ENCODE measurements at regions not wholly inside any gene's neighbourhood (a gene's known extent, or its start where the extent isn't known, plus 50 kb on each side); places are given as distances from the start of the nearest gene placed in this dataset.

- WGBS (ENCODE audit: low lambda C conversion rate), result 7% methylated on average over 3 of the region's 3 CpGs
- POLR2A ChIA-PET, result no interaction called here
- Histone ChIP-seq H3K27ac (ENCODE audit: extremely low read length, insufficient read depth, low read length) (no peak overlapping the region), H3K36me3 (replicated peaks in 1 of 2; ENCODE audit: control insufficient read depth in 1 of 2, insufficient read depth in 2 of 2, low read length in 2 of 2) (no peaks in the 10 kb centered on the region), H3K4me1 (ENCODE audit: insufficient read depth, low read length) (peaks cover 31% of the 10 kb centered on the region), H3K79me2 (ENCODE audit: insufficient read depth, low read length) (no peaks in the 10 kb centered on the region), H3K4me2 (ENCODE audit: low read depth, low read length) (peak overlapping the region; percentile 73), H3K9ac (ENCODE audit: insufficient read depth, low read depth, low read length) (no peak overlapping the region), H2AFZ (ENCODE audit: low read length) (no peak overlapping the region), H3K27me3 (ENCODE audit: control insufficient read depth in 1 of 2, insufficient read depth in 2 of 2, low read length in 2 of 2) (peaks cover 2 to 11% of the 10 kb centered on the region in 2 experiments; a peak in 2 of 5 replicates), H4K20me1 (ENCODE audit: insufficient read depth, low read length) (no peaks in the 10 kb centered on the region), H3K9me3 (ENCODE audit: low read length) (no peaks in the 10 kb centered on the region), H3K4me3 (replicated peaks in 1 of 3; ENCODE audit: insufficient read depth in 1 of 3, low read depth in 2 of 3, low read length in 3 of 3) (peak overlapping the region in 1 of 3 experiments; percentile 36; a peak in 1 of 6 replicates)
- no TSS peak for BruUV-seq (replicated peaks)
- FAIRE-seq (peak; percentile 8), ATAC-seq (peak; percentile 36; the same call in 2 of the 3 replicates), DNase-seq (ENCODE audit: low spot score) (peak; percentile 72)
- intact Hi-C loops (cut with micrococcal nuclease; ENCODE audit: unreplicated experiment), result loop anchor here (5.0 kb wide), 1 partner anchor 109 kb away; no protein-coding TSS in a partner anchor
- in situ Hi-C loops (cut with HindIII; ENCODE audit: extremely low pct_ligation_motif_present, low pct_unique_long_range_greater_than_20kb), result loop anchor here (10.0 kb wide), 1 partner anchor 456 kb away; no protein-coding TSS in a partner anchor
- CTCF ChIA-PET (ENCODE audit: low intra/inter-chr PET ratio, low total read pairs), result no interaction called here
- TF ChIP-seq ZNF768 (CRISPR knock-in tag; IDR thresholded peaks at IDR 0.05), result no peak
- TF ChIP-seq, protein P1, sequence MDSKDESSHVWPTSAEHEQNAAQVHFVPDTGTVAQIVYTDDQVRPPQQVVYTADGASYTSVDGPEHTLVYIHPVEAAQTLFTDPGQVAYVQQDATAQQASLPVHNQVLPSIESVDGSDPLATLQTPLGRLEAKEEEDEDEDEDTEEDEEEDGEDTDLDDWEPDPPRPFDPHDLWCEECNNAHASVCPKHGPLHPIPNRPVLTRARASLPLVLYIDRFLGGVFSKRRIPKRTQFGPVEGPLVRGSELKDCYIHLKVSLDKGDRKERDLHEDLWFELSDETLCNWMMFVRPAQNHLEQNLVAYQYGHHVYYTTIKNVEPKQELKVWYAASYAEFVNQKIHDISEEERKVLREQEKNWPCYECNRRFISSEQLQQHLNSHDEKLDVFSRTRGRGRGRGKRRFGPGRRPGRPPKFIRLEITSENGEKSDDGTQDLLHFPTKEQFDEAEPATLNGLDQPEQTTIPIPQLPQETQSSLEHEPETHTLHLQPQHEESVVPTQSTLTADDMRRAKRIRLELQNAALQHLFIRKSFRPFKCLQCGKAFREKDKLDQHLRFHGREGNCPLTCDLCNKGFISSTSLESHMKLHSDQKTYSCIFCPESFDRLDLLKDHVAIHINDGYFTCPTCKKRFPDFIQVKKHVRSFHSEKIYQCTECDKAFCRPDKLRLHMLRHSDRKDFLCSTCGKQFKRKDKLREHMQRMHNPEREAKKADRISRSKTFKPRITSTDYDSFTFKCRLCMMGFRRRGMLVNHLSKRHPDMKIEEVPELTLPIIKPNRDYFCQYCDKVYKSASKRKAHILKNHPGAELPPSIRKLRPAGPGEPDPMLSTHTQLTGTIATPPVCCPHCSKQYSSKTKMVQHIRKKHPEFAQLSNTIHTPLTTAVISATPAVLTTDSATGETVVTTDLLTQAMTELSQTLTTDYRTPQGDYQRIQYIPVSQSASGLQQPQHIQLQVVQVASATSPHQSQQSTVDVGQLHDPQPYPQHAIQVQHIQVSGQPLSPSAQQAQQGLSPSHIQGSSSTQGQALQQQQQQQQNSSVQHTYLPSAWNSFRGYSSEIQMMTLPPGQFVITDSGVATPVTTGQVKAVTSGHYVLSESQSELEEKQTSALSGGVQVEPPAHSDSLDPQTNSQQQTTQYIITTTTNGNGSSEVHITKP (CRISPR knock-in tag; IDR thresholded peaks at IDR 0.05; ENCODE audit: low read depth), result no peak
- 0 out of 2 replicates have a peak, but pooled peaks have one; percentile 16 for TF ChIP-seq ZBTB7A (CRISPR knock-in tag; IDR thresholded peaks at IDR 0.05)
- TF ChIP-seq SOX13 (IDR thresholded peaks at IDR 0.05), result peak; percentile 54; the same call in 1 of the 2 replicates
- TF ChIP-seq SOX13 (CRISPR knock-in tag; conservative IDR thresholded peaks at IDR 0.05 in 1 of 2, IDR thresholded peaks at IDR 0.05 in 1 of 2), result peak in 1 of 2 experiments; percentile 91; a peak in 2 of 4 replicates
- TF ChIP-seq, protein P2, sequence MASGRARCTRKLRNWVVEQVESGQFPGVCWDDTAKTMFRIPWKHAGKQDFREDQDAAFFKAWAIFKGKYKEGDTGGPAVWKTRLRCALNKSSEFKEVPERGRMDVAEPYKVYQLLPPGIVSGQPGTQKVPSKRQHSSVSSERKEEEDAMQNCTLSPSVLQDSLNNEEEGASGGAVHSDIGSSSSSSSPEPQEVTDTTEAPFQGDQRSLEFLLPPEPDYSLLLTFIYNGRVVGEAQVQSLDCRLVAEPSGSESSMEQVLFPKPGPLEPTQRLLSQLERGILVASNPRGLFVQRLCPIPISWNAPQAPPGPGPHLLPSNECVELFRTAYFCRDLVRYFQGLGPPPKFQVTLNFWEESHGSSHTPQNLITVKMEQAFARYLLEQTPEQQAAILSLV (CRISPR knock-in tag; IDR thresholded peaks at IDR 0.05; ENCODE audit: borderline replicate concordance), result no peak
- TF ChIP-seq REXO4 (CRISPR knock-in tag; IDR thresholded peaks at IDR 0.05; ENCODE audit: borderline replicate concordance), result no peak
- TF ChIP-seq, protein P3, sequence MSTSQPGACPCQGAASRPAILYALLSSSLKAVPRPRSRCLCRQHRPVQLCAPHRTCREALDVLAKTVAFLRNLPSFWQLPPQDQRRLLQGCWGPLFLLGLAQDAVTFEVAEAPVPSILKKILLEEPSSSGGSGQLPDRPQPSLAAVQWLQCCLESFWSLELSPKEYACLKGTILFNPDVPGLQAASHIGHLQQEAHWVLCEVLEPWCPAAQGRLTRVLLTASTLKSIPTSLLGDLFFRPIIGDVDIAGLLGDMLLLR (CRISPR knock-in tag; IDR thresholded peaks at IDR 0.05), result no peak
- no peak for TF ChIP-seq FOXO4 (CRISPR knock-in tag; conservative IDR thresholded peaks at IDR 0.05)
- TF ChIP-seq MZF1 (CRISPR knock-in tag; IDR thresholded peaks at IDR 0.05; ENCODE audit: borderline replicate concordance), result no peak
- TF ChIP-seq SOX6 (IDR thresholded peaks at IDR 0.05), result no peak
- peak; percentile 67; the same call in 1 of the 2 replicates for TF ChIP-seq SOX6 (CRISPR knock-in tag; IDR thresholded peaks at IDR 0.05)
- TF ChIP-seq ZBTB42 (CRISPR knock-in tag; IDR thresholded peaks at IDR 0.05), result no peak
- no peak for TF ChIP-seq ZBTB1 (CRISPR knock-in tag; IDR thresholded peaks at IDR 0.05; ENCODE audit: borderline replicate concordance)
- no peak for TF ChIP-seq YY1 (IDR thresholded peaks at IDR 0.05; ENCODE audit: insufficient read depth, insufficient replicate concordance, low read depth, low read length)
- TF ChIP-seq TRIM24 (CRISPR knock-in tag; IDR thresholded peaks at IDR 0.05), result no peak
- no peak for TF ChIP-seq HNRNPUL1 (IDR thresholded peaks at IDR 0.05; ENCODE audit: low read depth, low read length)
- no peak for TF ChIP-seq HOXA9 (CRISPR knock-in tag; IDR thresholded peaks at IDR 0.05; ENCODE audit: borderline replicate concordance)
- no peak for TF ChIP-seq RAD21 (CRISPR knock-in tag; IDR thresholded peaks at IDR 0.05)
These were observed 53.2 kb upstream of the CDKN2AIP start for GRCh38 chr4:183391204-183391603.

Data from HepG2 (cell line).